ENCODE measurements at regions not wholly inside any gene's neighbourhood (a gene's known extent, or its start where the extent isn't known, plus 50 kb on each side); places are given as distances from the start of the nearest gene placed in this dataset.

DNA sequence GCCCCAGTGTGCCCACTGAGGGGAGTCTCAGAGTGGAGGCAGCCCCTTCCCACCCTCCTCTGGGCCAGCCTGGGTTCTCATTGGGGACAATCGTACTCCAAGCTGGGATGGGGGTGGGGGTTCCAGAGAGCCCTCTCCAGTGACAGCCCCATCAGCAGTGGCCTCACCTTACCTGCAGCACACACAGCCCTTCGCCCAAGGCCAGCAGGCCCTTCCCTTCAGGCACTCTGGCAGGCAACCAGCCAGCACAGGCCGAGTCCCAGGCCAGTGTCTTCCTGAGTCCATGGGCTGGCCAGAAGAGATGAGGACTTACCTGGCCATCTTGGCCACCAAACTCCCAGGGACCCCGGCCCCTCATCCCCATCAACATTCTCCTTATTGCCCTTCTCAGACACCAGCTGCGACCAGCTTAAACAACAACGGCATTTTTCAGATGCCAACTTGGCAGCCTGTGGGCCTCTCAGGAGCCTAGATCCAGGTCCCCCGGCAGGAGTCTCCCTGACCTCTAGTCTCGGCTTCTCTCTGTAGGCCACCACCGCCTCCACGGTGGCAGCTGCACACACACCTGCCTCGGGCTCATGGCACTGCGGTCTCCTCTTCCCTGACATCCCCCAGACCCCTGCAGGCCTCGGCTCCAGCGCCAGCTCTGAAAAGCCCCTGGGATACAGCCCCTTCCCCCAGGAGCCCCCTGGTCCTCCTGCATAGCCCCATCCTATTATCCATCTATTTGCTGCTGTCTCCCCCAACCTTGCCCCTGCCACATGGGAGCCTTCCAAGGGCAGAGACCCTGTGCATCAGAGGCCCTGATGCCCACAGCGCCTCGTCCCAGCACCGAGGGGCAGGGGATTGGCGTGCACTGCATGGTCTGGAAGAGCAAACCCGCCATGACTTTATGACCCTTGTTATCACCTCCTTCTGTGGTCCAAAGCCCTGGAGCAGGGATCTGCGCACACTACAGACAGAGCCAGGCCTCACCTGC, 111.2 kb upstream of the FGF3 start:
- FAIRE-seq = no peak
- DNase-seq (ENCODE audit: low spot score) = no peak

DNA sequence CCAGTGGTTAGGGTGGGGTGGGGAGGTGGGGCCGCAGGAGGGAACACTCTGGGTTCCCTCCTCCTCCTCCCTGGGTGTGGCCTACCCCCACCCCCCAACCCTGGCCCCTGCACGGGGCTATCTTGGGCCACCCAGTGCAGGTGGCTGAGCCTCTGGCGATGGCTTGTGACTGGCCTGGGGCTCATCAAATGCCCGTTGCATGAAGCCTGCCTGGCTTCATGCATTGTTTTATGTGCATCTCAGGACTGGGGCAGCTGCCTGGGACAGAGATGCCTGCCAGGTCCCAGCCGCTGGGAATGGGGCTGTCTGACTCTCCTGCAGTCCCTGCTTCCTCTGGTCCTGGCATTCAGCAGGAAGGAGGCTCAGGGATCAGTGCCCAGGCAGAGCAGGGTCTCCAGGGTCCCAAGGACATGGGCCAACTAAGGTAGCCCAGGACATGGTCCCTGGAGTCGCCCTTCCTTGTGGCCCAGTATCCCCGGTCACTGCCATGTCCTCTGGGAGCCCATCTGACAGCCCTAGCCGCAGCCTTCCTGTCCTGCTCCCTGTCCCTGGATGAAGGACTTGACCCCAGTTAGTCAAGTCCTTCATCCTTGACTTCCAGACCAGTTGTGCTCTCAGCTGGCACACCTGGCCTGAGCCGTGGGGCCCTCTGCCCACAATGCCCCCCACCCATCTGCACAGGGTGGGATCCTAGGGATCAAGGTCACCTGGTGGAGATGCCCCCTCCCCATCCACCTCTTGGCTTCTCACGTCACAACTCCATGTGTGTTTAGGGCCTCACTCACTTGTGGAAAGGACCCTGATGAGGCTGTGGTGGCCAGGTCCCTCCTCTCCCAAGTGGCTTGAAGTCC, 112.1 kb upstream of the FGF3 start:
- no peak for DNase-seq (ENCODE audit: low spot score)
- no peak for FAIRE-seq

DNA sequence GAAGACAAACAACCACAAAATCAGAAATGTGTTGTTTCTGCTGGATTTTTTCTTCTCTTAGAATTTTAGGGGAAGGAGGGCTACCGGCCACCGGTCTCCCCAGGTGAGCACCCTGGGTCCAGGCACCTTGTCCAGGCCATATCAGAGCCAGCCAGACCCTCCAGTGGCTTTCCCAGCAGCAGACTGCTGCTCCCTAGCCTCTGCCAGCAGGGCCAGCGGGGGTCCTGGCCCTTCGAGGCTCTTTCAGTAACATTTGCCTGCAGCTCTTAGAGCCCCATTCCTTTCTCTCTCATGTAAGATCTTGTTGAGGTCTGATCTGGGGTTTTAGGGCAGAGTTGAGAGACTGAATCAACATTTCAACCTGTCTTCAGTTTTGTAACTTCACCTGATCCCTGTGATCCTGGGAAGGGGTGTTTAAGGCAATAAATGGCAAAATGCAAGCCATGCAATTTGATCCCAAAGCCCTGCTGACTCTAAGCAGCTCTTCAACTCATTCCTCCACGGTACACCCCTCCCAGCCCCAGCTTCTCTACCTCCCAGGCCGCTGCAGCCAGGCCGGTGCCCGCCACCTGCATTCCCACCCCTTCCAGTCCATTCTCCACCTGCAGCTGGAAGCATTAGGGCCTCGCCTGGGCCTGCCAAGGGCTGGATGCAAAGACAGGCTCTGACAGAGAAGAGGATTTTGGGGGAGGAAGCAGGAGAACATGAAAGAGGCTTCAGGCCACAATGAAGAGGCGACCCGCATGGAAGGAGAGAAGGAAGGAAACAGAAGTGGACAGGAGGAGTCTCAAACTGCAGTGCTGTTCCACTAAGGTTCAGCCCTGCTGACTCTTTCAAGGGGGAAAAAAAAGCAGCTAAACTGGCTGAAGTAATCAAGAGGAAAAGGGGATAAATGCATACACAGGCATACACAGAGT, 113.0 kb upstream of the FGF3 start:
- FAIRE-seq (no peak), DNase-seq (ENCODE audit: low spot score) (no peak)

DNA sequence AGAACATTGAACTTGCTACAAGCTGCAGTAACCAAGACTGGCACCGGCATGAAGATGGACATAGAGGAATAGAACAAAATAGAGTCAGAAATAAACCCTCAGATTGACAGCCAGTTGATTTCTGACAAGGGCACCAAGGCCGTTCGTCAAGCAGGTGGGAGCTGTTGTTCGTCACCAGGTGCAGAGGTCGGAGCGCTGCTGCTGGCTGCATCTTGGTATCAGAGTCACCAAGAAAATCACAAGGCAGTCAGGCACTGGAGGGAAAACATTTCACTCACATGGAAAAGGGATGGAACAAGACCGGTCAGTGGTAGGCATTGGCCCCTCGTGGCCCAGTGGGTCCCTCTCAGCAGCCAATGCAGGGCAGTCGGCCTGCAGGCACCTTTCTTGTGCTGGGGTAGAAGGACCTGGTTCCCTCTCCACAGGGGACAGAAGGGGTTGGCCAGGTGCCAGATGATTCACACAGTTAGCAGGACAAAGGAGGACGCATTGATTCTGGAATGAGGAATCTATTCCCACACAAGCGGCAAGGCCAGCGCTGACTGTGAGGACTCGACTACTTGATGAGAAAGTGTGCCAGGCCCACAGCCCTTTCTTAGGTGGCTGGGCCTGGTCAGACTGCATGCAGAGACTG, 115.8 kb upstream of the FGF3 start:
- peak; percentile 72 for DNase-seq (ENCODE audit: low spot score)
- peak; percentile 90 for FAIRE-seq

DNA sequence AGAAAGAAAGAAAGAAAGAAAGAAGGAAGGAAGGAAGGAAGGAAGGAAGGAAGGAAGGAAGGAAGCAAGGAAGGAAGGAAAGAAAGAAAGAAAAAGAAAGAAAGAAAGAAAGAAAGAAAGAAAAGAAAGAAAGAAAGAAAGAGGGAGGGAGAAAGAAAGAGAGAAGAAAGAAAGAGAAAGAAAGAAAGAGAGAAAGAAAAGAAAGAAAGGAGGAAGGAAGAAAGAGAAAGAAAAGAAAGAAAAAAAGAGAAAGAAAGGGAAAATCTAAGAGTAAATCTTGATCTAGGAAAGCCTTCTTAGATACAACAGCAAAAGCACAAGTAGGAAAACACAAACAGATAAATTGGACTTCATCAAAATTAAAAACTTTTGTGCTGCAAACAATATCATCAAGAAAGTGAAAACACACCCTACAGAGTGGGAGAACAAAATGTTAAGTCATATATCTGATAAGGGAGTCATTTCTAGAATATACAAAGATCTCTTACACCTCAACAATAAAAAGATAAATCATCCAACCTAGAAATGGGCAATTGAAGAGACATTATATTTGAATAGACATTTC, 116.8 kb upstream of the FGF3 start:
- DNase-seq (ENCODE audit: low spot score) (no peak), FAIRE-seq (no peak)

DNA sequence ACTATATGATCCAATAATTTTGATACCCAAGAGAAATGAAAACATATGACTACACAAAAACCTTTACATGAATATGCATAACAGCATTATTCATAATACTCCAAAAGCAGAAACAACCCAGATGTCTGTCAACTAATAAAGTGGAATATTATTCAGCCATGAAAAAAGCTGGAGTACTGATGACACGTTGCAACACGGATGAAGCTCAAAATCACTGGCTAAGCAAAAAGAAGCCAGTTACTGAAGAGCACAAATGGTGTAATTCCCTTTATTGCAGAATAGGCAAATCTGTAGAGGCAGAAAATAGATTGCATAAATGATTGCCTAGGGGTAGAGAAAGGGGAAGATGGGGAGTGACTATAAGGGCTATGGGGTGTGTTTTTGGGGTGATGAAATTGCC, 117.6 kb upstream of the FGF3 start:
- no peak for FAIRE-seq

DNA sequence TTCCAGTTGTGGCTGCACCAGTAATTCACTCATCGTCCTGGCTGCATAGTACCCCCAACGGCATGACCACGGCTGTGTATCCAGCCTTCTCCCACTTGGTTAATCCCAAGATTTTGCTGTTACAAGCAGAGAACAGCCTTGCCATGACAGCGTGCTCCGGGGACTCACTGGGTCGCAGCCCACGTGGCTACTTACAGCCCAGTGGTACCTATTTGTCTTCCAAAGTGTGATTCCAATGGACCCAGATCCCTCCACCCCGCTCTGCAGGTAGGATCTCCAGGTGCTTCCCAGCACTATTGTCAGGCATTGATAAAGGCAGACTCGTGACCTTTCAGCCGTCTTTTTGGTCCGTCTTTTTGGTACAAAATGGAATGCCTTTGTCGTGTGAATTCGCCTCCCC, 119.0 kb upstream of the FGF3 start:
- DNase-seq (ENCODE audit: low spot score) (no peak), FAIRE-seq (no peak)

More for the DNA sequence above, 117.6 kb upstream of the FGF3 start:
- no peak for DNase-seq (ENCODE audit: low spot score)

DNA sequence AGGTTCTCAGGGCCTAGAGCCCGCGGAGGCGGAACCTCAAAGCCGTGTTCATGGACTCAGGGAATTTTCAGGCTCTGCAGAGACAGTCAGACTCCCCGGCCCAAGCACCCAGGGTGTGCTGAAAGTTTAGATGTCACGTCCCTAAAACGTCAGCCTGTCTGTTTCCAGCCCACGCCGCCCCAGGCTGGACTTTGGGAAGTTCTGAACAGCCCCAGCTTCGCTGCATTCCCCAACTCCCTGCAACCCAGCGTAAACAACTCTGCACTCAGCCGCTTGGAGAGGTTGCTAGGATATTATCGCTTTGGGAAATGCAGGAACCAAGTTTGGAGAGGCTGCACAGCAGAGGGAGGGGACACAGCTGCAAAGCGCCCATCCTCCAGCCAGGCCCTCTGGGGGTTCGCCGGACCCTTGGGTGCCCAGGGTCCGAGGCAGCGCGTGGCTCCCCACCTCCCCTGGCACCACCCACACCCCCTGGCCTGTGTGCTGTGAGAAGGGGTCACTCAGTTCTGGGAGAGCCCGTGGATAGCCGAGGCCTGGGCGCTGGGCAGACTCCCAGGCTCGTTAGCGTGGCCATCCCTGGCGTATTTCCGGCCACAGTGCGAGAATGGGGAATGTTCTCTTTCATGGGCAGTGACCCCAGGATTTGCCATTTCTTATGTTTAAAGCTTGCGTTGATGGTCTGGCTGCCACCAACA, 120.5 kb upstream of the FGF3 start:
- DNase-seq (ENCODE audit: low spot score) = no peak

DNA sequence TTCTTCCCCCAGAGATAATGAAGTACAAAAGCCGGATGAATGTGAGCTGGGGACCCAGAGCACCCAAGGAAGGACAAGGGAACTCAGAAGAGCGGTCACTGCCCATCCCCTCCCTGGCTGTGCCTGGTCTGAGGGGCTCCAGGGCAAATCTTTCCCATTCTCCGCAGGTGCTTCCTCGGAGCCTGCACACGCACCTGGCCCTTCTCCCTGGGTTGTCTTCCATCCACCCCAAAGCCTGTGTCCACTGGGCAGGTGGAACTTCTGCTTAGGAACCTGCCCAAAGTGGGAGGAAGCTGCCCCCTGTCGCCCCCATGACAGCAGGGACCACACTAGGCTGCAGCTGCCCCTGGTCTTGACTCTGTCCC, 121.0 kb upstream of the FGF3 start:
- DNase-seq (ENCODE audit: low spot score) (no peak), FAIRE-seq (no peak)

More for the DNA sequence above, 120.5 kb upstream of the FGF3 start:
- FAIRE-seq = no peak

DNA sequence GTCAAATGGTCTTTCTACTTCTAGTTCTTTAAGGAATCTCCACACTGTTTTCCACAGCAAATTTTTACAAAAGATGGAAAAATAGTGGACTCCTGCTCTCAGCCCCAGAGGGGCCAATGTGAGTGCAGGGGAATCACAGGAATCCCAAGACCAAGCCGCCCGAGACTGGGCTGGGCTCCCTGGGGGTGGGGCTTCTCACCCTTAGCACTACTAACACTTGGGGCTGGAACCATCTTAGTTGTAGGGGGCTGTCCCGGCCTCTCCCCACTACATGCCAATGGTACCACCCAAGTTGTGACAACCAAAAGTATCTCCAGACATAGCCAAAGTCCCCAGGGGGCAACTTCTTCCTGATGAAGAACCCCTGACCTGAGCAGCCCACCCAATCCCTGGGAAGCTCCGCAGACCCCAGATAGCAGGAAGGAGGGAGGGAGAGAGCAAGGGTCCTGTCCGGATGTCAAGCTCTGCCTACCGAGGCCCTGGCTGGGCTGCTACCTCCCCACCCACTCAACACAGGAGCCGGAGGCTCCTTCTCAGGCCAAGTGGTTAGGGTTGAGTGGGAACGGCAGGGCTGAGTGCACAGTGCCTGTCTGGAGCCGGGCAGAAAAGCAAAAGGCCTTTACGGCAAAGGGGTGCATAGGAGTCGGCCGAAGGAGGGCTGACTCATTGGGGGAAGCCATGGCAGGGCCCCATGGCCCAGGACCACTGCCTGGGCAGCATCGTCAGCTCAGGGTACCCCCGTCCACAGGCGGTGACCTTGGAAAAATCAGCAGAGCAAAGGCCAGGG, 122.5 kb upstream of the FGF3 start:
- DNase-seq (ENCODE audit: low spot score) = no peak
- FAIRE-seq = no peak

DNA sequence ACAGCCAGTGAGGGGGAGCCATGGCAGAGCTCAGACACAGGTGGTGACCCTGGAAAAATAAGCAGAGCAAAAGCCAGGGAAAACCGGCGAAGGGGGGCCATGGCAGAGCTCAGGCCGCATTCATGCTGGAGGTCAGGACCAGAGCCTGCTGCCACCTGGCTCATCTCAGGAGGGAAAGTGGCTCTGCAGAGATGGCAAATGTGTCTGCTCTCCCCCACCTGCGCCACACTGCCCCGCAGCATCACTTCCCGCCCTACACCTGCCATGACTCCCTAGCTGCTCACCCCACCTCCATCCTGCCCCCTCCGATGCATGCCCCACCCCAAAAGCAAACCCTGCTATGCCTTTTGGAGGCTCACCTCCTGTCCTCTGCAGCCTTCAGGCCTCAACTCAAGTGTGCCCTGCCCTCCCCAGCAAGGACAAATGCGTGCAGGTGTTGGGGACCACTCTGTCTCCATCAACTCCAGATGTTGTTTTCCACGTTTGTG, 123.2 kb upstream of the FGF3 start:
- DNase-seq (ENCODE audit: low spot score) (no peak), FAIRE-seq (no peak)

DNA sequence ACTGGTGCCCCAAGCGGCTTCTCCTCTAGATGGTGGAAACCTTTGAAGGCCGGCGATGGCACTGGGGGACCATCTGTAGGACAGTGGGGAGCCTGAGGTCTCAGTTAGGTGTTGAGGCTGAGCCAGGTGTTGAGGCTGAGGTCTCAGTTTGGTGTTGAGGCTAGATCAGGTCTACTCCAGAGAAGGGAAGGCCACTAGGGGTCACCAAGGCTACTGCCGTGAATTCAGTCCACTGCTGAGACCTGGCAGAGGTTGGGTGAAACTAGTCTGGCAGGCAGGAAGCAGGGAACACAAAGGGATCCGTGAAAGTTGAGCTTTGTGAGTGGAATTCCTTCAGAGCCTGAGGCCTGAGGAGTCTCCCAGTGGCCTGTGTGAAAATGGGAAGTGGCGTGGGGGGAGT, 123.8 kb upstream of the FGF3 start:
- DNase-seq (ENCODE audit: low spot score) (no peak), FAIRE-seq (no peak)

DNA sequence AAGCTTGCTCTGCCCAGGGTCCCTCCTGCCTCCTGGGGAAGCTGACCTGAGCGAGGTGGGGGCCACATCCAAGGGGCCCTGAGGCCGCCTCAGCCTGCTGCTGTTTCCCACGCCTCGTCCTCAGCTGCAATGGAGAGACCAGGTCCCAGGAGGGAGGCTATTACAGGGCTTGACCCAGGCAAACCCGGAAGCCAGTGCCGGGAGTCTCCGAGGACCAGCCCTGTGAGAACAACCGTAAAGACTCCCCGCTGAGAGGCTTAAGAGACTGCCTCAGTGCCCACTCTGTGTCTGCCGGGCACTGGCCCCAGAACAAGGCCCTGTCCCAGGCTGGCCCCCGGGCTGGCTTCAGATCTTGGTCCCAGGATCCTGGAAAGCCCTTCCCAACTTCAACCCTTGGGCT, 124.3 kb upstream of the FGF3 start:
- no peak for FAIRE-seq
- DNase-seq (ENCODE audit: low spot score) = no peak

DNA sequence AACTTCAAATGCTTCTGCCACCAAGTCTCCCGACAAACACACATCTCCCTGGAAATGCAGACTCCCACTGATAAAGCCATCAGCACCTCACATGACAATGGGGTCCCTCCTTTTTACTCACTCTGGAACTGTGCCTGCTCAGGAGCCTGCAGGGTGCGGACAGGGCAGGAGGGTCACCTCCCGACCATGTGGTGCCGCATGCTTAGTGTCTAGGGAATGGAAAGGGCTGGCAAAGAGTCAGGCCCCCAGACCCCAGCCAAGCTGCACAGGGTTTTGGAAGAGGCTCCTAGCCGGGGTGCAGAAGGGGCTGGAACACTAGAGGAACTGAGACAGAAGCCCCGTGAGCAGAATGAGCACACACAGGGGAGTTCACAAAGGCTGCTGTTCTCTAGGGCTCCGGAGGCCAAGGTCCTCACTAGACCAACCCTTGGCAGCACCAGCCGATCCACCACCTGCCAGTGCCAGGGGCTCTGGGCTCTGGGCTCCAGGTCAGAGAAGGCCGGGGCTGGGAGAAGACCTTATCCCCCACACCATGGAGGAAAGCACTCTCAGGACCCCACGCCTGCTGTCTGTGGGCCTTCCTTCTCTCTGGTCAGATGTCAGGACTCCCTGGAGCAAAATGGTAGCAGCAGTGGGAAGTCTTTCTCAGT, 125.1 kb upstream of the FGF3 start:
- DNase-seq (ENCODE audit: low spot score) (no peak), FAIRE-seq (no peak)

DNA sequence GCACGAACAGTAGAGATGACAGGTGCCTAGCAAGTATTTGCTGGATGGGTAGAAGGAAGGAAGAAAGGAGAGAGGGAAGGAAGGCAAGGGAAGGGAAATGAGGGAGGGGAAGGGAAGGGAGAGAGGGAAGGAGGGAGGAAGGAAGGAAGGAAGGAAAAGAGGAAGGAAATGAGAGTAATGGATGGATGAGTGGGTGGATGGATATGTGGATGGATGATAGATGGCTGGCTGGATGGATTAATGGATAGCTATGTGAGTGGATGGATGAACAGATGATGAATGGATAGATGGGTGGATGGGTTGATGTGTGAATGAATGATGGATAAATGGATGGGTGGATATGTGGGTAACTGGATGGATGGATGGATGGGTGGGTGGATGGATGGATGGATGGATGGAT, 125.9 kb upstream of the FGF3 start:
- FAIRE-seq (peak; percentile 20), DNase-seq (ENCODE audit: low spot score) (no peak)

DNA sequence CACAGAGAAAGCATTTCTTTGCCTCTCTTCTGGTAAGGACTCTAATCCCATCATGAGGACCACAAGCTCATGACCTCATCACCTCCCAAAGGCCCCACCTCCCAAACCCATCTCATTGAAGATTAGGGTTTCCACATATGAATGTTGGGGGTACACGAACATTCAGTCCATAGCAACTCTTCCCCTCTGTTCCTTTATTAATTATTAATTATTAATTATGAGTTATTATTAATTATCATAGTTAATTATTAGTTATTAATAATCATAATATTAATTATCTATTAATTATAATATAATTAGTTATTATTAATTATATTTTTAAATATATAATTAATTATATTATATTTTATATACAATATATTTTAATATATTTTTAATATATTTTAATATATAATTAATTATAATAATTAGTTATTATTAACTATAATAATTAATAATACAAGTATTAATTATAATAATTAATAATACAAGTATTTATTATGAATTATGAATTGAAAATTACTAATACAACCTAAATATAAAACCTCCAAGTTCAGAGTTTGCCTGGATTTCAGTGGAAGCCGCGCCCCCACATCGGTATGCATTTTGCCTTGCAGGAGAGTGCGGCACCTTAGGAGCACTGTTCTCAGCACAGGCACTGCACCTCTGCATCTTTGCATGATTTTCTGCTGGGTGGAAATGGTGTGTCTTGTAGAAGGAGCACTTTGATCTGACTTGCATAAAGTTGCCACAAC, 128.0 kb upstream of the FGF3 start:
- no peak for DNase-seq (ENCODE audit: low spot score)
- FAIRE-seq = no peak

DNA sequence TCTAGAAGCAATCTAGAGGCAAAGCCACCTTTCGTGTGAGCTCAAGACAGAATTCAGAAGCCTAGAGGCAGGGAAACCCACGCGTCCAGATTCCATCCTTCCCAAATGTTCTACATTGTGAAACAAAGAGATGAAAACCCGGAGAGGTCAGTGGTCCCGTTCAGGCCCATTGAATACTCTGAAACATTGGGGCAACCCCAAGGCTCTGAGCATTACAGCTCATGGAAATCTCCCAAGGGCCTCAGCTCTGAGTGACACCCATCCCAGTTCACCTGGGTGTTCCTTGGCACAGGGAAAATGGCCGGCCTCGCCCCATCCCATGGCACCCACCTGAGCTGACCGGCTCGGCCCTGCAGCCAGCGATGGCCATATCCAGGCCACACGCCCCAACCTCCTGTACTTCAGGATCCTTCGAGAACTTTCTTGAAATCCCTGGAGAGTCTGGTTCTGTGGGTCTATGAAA, 128.6 kb upstream of the FGF3 start:
- DNase-seq (ENCODE audit: low spot score) = peak; percentile 25
- no peak for FAIRE-seq
